ENCODE measurements at regions not wholly inside any gene's neighbourhood (a gene's known extent, or its start where the extent isn't known, plus 50 kb on each side); places are given as distances from the start of the nearest gene placed in this dataset.

DNA sequence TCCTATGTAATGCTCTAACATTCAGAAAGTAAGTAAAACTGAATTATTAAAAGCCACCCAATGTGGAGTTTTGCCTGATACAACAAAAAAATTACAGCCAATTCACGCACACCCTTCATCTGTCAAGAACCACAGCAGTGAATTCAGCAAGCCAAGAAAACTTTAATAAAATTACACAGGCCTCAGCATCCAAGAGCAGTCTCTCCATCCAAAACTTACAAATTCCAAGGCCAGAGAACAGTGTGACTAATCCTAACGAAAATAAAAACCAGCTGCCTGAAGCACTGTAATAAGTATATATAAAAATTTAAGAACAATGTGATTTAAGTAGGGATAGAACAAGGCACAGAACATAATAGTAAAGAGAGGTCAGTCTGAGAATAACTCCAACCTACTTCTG is 54.2 kb downstream of the SIX6 start:
- no peak for DNase-seq (ENCODE audit: low read depth, low spot score)

GRCh38 chr14:60565211-60565610 is 56.3 kb downstream of the SIX6 start:
- no peak for DNase-seq (ENCODE audit: low read depth, low spot score)

DNA sequence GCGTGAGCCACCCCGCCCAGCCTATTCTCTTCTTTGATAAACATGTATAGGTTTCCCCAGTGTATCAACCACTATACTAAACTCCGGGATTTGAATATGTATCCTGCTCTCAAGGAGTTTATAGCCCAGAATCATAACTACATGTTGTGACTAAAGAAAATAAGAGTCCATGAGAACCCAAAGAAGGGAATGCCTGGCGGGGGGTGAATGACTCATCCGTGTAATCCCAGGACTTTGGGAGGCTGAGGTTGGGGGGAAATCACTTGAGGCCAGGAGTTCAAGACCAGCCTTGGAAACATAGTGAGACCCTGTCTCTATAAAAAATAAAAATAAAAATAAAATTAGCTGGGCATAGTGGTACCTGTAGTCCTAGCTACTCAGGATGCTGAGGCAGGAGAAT is 57.2 kb downstream of the SIX6 start:
- DNase-seq (ENCODE audit: low read depth, low spot score), result no peak

DNA sequence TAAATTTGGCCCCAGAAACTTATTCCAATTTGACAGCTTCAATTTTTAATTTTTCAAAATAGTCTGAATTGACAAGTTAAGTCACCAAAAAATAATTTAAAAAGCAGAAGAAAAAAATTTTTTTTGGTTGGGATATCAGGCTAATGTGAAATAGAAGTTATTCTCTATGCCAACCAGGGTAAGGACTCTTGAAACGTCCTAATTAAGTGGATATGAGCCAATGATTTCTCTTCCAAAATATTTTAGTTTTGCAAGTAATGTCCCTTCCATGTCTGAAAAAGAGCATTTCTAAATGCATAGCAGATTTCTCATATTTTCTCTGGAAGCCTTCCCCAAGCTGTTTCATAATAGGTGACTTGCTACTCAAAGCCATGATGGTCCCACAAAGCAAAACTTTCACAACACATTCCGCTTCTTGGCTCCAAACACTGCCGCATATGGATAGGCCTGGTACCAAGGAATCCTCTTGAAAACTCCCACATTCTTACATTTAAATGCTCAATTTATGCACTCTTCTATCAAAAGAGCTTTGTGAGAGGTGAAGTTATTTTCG is 65.1 kb downstream of the SIX6 start:
- no peak for DNase-seq (ENCODE audit: low read depth, low spot score)

- DNase-seq (ENCODE audit: low read depth, low spot score), result no peak
These were observed 66.1 kb downstream of the SIX6 start for GRCh38 chr14:60575008-60575407.

- no peak for DNase-seq (ENCODE audit: low read depth, low spot score)
These were observed 63.6 kb downstream of the SIX1 start for GRCh38 chr14:60585676-60586075.

DNA sequence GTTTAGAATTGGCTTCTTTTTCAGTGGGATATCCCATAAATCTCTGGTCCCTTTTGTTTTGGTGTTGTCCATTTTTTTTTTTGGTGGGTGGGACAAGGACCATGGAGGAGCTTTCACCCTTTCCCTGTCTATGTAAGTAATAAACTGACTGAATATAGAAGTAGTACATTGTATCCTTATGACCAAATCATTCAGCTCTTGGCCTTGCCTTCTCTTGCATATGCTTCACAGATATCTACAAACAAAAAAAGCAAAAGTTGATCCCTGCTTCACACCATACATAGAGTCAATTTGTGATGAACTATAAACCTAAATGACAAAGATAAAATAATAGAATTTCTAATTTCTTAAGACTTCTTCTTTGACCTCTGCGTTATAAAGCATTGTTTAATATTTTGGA is 59.8 kb downstream of the SIX1 start:
- no peak for DNase-seq (ENCODE audit: low read depth, low spot score)

- DNase-seq (ENCODE audit: low read depth, low spot score), result peak; percentile 9
These were observed 58.3 kb downstream of the SIX1 start for GRCh38 chr14:60590991-60591414.

Data from iPS DF 19.7 (cell line).